ENCODE measurements at regions not wholly inside any gene's neighbourhood (a gene's known extent, or its start where the extent isn't known, plus 50 kb on each side); places are given as distances from the start of the nearest gene placed in this dataset.

DNA sequence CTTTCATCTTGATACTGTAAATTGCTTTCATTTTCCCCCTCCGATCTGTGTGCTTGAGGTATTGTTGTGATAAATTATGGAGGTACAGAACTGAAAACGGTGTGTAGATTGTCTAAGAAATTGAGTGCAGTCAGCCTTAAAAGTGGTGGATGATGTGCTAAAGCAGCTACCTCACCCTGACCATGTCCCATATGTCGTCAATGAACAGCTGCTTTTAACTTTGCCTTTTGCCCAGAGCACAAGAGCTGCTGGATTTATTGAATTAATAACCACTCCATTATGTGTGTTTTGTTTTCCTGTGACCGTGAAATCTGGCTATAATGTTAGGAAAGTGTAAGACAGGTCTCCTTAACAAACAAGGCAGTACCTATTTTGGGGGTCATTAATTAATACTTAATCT is 581.9 kb upstream of the PITX2 start:
- Histone ChIP-seq H2BK5ac (ENCODE audit: low read depth, low read length, poor library complexity, severe bottlenecking) (no peak overlapping the region), H3K56ac (ENCODE audit: extremely low read depth, insufficient read depth, low read length) (no peak overlapping the region), H3K27me3 (ENCODE audit: control insufficient read depth, insufficient read depth, low read length) (no peaks in the 10 kb centered on the region), H4K91ac (ENCODE audit: insufficient read depth, low read depth, low read length) (no peak overlapping the region), H3K79me1 (ENCODE audit: low read depth in 1 of 2, low read length in 2 of 2) (no peaks in the 10 kb centered on the region), H2AFZ (replicated peaks; ENCODE audit: low read length, poor library complexity) (peak overlapping the region; percentile 70), H2BK20ac (ENCODE audit: low read depth, low read length) (no peak overlapping the region), H2AK5ac (ENCODE audit: low read depth, low read length) (no peak overlapping the region), H3K18ac (ENCODE audit: low read depth, low read length) (no peak overlapping the region), H3K9me3 (ENCODE audit: control insufficient read depth, insufficient read depth, low read length) (no peaks in the 10 kb centered on the region), H3K14ac (replicated peaks; ENCODE audit: low read depth, low read length) (no peak overlapping the region), H3K36me3 (ENCODE audit: control insufficient read depth, insufficient read depth, low read length) (no peaks in the 10 kb centered on the region), H3K4ac (ENCODE audit: low read depth, low read length) (no peak overlapping the region), H4K8ac (ENCODE audit: low read depth in 2 of 2, low read length in 2 of 2) (no peak overlapping the region), H3K27ac (ENCODE audit: insufficient read depth, low read length) (no peak overlapping the region), H3K4me3 (ENCODE audit: insufficient read depth, low read depth, low read length) (no peak overlapping the region), H2AK9ac (replicated peaks; ENCODE audit: low read depth, low read length, poor library complexity) (no peak overlapping the region), H2BK120ac (ENCODE audit: low read depth, low read length) (no peak overlapping the region), H2BK15ac (ENCODE audit: low read depth, low read length) (no peak overlapping the region), H3K9me1 (ENCODE audit: insufficient read depth, low read length) (no peaks in the 10 kb centered on the region), H3K23ac (ENCODE audit: low read depth, low read length) (no peak overlapping the region), H3K4me2 (ENCODE audit: low read depth, low read length) (peak overlapping the region; percentile 36; the same call in 1 of the 2 replicates), H3K4me1 (ENCODE audit: control insufficient read depth, insufficient read depth, low read length) (no peaks in the 10 kb centered on the region), H4K5ac (ENCODE audit: low read depth, low read length) (no peak overlapping the region), H4K20me1 (ENCODE audit: insufficient read depth, low read length) (no peaks in the 10 kb centered on the region), H3K9ac (ENCODE audit: low read depth, low read length) (no peak overlapping the region)
- in situ Hi-C loops (cut with MboI; ENCODE audit: low sequenced_read_pairs): no loop called here
- ATAC-seq (ENCODE audit: low read depth) (no peak; the same call in 1 of the 2 replicates), DNase-seq (peak; percentile 1)
- intact Hi-C loops (cut with micrococcal nuclease): no loop called here
- CTCF ChIA-PET: no interaction called here
- dilution Hi-C loops (cut with HindIII; ENCODE audit: low sequenced_read_pairs, unreplicated experiment): no loop called here
- no CpG with 5 or more reads among the region's 4 CpGs for WGBS, 2 experiments (ENCODE audit: extremely low coverage in 2 of 2, insufficient read length in 1 of 2)
- TF ChIP-seq CEBPB (IDR thresholded peaks at IDR 0.05; ENCODE audit: low read depth, low read length) (no peak), RAD21 (IDR thresholded peaks at IDR 0.05; ENCODE audit: low read length) (no peak), ELK1 (IDR thresholded peaks at IDR 0.05; ENCODE audit: borderline replicate concordance, low read depth, low read length) (no peak), MXI1 (IDR thresholded peaks at IDR 0.05; ENCODE audit: borderline replicate concordance, low read depth, low read length) (no peak)
- no TSS peak for BruUV-seq (replicated peaks)
- POLR2A ChIA-PET (ENCODE audit: unreplicated experiment): no interaction called here

Data from IMR-90 (cell line).